ENCODE measurements at regions not wholly inside any gene's neighbourhood (a gene's known extent, or its start where the extent isn't known, plus 50 kb on each side); places are given as distances from the start of the nearest gene placed in this dataset.
"Not testable (repeated sequence)": the region's sequence is repeated elsewhere in the genome, so short reads cannot be mapped to it uniquely, and the experiment has no call there.

DNA sequence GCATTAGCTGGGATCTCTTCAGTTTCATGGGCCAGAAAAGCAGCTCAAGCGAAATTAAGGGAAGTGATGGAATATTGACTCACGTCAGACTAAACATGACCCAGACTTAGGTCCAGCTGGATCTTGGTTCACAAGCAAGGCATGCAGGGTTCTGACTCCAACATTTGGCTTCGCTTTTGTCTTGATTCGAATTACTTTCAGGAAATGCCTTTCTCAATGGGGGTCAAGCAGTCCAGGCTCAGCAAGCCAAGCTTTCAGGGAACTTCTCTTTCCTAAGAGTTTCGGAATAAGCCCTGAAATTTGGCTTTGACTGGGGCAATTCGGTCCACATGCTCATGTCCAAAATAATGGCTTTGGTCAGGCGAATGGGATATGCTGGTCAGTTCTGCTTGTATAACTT lies 678.7 kb upstream of the TMEM132C start:
- no peak for DNase-seq

DNA sequence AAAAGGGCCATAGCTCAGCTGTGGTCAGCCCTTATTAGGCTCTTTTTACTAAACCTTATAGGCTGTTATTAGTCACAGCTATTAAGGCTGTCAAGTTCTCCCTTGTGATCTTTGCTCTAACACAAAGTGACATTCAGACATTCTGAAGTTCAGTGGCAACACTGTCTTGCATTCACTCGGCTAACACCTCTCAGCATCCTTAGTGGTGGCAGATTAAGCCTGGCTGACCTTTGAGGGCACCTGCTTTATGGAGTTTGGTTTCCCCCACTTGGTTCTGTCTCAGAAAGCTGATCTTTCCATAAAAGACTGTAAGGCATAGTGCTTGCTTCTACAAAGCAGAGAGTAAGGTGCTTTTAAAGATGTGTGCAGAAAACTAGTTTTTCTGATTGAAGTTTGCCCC lies 677.4 kb upstream of the TMEM132C start:
- DNase-seq: no peak

DNA sequence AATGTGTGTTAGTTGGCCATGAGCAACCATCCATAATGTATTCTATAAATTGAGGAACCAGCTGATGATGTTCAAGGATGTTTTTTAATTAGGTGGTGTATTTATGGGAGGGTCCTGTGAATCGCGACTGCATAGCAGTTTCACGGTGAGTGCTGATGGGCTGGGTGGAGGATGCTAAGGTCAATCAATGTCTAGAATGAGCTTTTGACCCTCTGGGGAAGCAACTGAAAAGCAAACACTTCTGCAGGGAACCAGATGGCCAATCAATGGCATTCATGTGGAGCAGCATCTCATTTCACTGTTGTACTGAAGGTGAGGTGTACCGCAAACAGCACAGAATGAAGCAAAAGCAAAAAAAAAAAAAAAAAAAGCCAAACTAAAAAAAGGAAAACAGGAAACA lies 676.1 kb upstream of the TMEM132C start:
- no peak for DNase-seq

DNA sequence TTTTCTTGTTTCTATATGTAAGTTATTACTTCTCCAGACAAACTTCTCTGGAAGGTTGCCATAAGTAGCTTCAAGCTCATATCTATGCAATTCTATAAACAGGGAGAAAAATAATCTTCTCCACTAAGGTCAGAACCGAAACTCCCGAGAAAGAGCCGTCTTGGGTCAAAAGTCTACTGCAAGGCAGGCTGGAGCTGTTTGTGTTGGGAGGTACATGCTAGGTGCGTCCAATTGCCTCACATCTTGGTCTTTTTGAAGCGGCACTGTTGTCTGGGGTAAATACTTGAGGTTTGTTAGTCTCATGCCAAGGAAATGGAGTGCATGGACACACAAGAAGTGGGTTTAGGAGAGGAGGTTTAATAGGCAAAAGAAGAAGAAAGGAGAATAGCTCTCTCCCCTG lies 674.7 kb upstream of the TMEM132C start:
- DNase-seq: no peak

DNA sequence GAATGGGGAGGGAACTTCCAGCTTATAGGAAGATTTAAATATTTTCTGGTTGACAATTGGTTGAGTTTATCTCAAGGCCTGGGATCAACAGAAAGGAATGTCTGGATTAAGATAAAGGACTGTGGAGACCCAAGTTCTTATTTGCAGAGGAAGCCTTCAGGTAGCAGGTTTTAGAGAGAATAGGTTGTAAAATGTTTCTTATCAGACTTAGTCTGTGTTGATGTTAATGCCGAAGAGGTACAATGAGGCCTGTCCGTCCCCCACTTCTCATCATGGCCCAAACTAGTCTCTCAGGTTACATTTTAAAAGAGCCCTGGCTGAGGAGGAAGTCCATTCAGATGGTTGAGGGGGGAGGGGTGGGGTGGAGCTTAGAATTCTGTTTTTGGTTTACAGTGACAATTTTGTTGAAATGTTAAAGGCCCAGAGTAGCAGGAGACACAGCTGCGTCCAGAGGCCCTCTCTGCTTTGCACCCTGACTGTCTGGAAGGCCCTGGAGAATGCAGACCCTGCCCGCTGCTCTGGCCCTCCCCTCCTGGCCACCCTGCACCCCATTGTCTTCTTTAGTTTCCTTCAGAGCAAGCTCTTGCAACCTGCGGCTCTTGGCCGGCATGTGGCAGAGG lies 672.5 kb upstream of the TMEM132C start:
- DNase-seq: no peak

DNA sequence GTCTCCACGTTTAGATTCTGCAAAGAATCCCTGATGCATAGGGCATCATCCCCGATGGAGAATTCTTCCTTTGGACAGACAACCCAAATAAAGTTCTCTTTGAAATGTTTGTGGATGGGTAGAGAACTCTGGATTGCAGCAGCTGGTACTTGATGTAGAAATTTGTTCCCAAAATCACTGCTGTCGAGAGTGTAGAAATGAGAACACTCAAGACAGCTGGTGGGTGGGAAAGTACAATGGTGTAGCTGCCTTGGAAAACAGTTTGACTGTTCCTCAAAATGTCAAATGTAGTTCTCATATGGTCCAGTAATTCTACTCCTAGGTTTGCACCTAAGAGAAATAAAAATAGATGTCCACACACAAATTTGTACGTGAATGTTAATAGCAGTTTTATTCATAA lies 671.5 kb upstream of the TMEM132C start:
- DNase-seq: no peak

DNA sequence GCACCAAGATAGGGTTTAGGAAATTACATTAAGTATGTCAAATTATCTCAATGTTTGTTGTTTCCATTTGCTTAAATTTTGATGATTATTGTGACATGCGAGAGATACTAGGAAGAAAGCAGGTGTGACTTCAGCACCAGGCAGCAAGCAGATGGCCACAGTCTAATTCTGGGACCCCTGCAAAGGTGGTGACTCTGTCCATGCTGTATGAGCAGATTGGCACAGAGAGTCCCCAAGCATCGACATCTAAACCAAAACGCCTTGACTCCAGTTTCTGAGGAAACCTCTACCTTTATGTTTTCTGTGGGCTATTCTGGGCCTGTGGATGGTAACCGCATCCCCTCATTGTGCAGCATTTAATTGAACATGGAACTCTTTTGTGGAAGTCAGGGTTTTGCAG lies 670.1 kb upstream of the TMEM132C start:
- DNase-seq: no peak

DNA sequence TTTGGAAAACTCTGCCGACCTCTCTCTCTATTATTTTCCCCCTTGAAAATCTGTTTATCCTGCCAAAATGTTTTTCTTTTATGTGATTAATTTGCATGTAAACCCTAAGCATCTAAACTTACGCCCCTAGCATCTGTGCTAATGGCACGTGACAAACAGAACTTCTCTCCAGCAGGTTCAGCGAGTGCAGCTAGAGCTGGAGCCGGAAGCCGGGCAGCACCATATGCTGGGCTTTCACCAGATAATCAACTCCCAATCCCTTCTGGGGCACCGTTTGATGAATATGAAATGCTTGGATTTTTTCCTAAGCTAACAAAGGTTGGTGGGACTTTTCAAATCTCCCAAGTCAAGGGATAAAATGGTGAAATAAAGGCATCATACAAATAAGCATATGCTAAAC lies 667.5 kb upstream of the TMEM132C start:
- no peak for DNase-seq

DNA sequence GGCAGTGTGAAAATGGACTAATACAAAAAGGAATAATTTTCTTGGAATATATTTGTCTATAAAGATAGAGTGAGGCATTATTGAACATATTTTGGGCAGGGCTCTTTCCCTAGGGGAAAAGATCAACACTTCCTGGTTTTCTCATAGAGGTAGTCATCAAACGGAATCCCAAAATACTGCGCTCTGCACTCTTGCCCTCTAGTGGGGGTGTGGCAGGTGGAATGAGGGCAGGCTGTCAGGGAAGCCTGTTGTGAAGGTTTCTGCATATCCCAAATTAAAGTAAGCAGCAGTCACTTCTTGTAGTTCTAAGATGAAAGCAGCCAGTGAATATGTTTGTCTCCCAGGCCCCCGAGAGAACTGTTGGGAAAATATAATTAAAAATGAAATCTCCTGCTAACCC lies 666.8 kb upstream of the TMEM132C start:
- no peak for DNase-seq

DNA sequence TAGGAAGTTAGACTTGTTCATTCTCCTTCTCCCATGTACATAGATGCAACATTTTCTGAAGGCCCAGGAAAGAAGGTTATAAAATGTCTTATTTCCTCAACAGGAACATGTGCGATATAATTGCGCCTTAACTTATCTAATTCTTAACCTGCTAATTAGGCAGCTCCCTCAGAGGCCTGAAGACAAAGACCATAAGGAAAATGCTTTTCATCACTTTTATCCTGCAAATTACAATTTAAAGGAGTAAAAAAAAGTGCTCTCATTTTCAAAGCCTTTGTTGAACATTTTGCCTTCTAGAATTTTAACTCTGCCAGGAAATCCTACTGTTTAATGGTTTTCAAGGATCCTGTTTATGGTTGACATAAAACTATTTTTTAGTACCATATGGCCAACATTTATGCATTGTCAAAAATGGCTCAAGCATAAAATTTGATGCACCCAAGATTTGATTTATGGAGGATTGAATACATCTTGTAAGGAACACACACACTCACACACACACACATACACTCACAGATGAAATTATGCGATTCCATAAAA lies 660.4 kb upstream of the TMEM132C start:
- DNase-seq: no peak

DNA sequence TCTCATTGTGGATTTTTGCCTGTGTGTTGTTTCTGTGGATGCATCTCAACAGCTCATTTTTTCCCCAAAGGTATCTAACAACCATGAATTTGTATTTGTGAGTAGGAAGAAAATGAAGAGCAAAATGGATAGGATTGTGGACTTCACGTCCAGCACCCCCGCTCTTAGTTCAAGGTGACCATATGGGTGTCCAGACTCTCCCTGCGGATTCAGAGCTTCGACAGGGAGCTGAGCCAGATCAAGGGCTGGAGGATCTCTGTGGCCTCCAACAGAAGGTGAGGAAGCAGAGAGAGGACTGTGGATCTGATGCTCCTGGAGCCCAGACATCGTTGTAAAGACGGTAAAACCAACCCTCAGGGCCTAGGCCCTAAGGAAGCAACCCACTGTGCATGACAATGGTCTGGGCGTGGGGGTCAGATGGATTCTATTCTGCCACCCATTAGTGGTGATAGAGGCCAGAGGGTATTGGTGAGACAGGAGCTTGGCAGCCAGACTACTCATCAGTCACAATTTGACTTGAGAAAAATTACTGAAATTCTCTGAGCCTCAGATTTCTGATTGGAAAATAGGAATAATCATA lies 659.7 kb upstream of the TMEM132C start:
- DNase-seq: no peak

DNA sequence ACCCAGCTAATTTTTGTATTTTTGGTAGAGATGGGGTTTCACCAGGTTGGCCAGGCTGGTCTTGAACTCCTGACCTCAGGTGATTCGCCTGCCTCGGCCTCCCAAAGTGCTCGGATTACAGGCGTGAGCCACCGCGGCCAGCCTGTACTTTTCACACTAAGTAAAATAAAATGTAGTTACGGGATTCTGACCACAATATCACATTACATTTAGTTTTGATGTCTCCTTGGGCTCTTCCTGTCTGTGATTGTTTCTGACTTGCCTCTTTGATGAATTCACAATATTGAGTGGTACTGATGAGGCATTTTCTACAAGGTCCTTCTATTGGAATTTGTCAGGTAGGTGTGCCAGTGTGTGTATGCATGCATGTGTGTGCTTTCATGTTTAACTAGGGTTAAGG lies 658.6 kb upstream of the TMEM132C start:
- not testable (repeated sequence) for DNase-seq

DNA sequence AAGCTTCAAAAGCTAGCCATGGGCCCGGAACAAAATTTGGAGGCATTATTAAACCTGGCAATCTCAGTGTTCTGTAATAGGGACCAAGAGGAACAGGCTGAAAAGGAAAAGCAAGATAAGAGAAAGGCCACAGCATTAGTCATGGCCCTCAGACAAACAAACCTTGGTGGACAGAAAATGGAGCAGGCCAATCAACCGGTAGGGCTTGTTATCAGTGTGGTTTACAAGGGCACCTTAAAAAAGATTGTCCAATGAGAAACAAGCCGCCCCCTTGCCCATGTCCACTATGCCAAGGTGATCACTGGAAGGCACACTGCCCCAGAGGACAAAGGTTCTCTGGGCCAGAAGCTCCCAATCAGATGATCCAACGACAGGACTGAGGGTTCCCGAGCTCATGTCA lies 653.9 kb upstream of the TMEM132C start:
- DNase-seq: no peak

DNA sequence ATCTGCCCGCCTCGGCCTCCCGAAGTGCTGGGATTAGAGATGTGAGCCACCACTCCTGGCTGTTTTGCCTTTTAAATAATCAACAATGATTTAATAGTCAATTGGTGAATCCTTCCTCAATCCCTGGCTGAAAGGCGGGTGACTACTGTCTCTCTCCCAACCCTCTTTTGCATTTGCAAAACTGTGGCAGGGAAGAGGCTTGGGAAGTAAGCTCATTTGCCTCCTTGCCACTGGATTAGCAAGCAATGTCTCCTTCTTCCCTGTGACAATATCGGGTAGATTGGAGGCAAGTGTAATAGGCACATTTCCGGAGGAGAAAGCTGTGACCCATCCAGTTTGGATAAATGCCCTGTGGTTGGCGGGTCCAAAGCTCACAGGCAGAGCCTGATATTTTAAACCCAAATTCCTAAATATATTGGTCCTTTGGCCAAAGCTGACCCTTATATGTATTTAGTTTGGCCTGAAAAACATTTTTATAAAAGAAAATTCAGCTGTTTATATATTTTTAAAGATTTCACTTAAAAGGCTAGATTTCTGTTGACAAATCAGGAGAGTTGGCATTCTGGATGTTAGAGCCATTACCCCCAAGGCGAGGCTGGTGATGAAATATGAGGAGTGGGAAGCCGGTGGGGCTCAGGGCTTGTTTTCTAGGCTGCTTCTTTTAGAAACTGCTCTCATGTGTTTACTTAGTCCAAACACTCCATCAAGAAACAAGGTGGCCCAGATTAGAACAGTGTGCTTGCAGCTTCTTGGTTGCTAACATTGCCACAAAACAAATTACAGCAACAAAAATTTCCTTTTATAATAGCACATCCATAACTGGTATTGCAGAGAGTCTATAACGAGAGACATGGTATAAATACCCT lies 646.9 kb upstream of the TMEM132C start:
- no peak for DNase-seq

DNA sequence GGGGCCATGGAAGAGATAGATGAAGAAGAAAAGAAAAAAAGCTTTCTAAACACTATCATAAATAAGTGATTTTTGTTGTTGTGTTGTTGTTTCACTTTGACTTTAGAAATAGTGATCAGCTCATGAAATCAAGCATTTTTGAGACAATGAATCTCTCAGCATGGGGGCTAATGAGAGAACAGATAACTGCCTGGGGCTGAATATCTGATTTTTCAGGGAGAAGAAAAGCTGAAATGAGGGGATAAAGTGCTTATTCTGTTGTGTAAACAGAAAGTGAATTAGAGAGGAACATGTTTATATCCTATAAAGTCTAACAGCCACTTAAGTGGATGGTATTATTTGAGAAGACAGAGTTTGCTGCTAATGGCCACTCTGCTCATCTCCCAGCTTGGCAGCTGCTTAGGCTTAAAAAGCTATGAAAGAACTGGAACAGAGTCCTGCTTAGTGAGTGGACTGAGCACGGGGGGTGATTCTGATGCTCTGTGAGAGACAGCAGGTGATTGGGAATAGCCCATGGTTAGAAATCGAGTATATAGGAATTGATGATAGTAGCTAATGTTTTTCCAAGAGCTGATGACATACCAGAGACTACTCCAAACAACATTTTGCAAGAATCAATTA lies 646.1 kb upstream of the TMEM132C start:
- DNase-seq: no peak

DNA sequence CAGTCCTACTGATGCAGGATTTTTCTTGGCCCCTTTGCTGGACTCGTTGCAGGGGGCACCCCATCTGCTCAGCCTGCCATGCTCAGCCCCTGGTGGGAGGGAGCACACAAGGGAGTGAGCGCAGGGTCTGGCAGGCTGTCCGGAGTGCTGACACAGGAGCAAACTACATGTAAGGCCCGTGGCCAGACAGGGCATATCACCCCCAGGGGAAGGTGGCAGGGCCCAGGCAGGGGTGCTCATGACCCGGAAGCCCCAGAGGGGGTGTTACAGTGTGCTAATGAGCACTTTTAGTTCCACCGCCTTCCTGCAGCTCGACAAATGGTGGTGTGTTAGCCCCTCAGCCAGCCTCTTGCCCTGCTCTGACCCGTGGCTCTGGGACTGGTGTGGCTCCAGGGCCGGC lies 645.6 kb upstream of the TMEM132C start:
- no peak for DNase-seq

DNA sequence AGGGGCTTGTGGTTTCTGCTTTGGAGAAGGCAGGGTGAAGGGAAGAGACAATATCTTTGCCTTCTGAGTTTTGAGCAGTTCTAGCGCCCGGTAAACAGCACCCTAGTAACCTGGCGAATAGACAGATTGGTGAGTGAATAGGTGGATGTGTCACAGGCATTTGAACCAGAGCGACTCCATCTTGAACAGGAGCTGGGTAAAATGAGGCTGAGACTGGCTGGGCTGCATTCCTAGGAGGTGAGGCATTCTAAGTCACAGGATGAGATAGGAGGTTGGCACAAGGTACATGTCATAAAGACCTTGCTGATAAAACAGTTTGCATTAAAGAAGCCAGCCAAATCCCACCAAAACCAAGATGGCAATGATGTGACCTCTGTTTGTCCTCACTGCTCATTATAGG lies 643.6 kb upstream of the TMEM132C start:
- no peak for DNase-seq

DNA sequence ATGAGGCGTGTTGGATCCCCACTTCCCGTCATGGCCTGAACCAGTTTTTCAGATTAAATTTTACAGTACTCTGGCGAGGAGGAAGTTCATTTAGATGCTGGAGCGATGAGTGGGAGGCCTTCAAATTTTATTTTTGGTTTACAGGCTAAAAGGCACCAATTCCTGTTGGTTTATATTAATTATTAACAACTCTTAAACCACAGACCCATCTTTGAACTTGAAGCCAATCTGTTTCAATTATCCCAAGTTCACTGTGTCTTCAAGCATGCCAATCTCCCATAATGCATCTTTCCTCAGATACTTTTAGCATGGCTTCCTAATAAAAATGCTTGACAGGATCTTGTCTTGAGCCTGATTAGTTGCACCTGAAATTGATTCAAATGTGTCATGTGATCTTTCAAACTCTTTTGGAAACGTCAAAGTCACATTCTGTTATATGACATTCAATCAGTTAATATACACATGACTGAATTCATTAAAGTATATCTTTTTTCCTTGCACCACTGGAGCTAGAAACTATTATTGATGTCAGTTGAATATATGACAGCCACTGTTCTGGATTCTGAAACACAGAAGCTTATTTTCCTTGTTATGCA lies 641.7 kb upstream of the TMEM132C start:
- DNase-seq: no peak

DNA sequence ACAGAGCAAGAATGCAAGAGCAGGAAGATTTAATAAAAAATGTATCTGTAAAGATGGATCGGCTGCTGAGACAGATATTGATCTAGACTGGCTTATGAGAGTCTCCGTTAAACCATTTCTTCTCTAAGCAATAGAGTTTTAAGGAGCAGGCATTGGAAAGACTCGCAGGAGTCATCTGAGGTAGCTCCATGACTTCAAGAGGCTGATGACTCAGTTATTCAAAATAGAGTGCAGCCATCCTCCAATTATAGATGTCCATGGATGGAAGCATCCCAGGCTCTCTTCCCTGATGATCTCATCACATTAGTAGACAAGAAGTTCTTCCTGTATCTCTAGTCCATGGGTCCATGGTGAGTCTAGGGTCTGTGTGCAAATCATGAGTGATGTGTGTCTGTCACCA lies 638.3 kb upstream of the TMEM132C start:
- no peak for DNase-seq

DNA sequence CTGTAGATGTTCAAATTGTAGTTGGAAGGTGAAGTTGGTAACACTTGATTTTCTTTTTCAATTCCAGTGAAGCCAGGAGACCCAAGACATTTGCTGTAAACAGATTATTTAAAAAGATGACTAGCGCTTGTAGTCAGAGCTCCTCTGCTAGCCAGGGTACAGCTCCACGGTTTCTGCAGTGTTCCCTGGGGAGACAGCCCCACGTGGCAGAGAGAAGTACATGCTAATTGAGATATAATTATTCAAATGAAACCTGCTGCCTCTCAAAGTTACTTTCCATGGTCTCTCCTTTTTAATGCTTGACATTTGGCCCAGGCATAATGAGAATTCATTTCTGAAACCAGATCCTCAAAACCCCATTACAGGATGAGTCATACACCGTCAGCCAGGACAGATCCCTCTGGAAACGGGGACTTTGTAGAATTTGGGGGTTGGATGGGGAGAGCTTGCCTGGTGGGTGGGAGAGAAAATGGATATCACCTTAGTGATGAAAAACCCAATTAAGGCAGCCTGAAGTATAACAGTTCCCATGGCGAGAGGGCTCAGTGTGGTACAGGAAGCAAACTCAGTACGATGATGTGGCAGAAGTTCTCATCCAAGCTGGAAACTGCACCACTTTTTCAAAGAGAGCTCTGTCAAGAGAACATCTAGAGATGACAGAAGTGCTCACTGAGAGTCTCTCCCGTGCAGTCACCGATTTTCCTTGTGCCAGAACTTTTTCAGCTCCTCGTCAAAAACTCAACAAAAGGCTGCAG lies 637.7 kb upstream of the TMEM132C start:
- DNase-seq: no peak

DNA sequence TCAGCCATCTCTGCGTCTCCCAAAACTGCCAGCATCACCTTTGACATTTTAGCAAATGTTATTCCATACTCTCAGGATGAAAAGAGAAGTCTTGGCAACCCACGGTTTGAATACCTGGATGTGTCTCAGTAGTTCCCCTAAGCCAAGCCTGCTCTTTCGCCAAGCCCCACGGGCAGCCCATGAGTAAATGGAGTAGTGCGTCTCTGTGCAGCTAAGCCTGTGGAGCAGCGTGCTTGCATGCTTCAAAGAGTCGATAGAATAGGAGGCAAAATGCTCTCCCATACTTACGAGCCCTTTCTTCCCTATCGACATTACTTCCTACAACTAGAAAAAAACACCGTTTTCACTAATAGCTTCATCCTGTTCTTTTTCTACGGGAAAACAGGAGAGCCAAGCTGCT lies 634.5 kb upstream of the TMEM132C start:
- DNase-seq: no peak

DNA sequence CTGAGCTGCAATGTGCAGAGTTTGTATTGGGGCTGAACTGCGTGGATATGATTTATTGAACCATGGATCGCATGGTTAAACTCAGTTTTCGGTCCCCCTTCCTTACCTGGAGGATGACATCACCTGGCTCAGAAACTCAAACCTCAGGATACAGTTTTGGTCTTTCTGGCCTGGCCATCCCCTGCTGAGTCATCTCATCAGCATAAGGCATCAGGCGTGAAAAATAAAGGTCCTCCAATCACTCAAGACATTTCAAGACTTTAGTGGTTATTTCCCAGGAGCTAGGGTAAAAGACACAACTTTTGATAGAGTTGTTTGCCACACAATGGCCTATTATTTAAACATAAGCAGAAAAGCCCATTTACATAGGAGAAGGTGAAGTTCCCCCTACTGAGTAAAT lies 631.1 kb upstream of the TMEM132C start:
- DNase-seq: no peak

DNA sequence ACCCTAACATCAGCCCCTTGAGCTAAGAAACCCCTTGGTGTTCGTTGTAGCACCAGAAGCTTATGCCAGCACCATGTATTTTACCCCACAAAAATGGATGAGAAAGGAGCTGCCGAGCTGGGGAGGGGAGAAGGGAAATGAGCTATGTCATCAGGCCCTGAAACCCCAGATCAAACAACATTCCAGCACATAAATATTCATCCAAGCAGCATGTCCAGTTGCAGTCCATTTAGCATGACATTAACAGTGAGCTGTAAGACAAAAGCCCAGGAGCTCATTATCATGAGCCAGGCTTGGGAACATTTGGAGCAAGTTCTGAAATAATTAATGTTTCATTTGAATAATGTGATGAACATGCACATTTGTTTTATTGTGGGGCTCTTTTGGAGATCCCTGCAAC lies 630.1 kb upstream of the TMEM132C start:
- no peak for DNase-seq

All from Kasumi-1 (cell line).